GM18520 (cell line): ENCODE measurements at regions not wholly inside any gene's neighbourhood (a gene's known extent, or its start where the extent isn't known, plus 50 kb on each side); places are given as distances from the start of the nearest gene placed in this dataset.

ENCODE experiments used
- ATAC-seq: cut with Tn5 transposase; IDR thresholded peaks from one replicate; pipeline ENCODE4 v1.9.1; 2021; ENCODE audit not compliant: unreplicated experiment

- no peak for ATAC-seq
Observed at GRCh38 chr7:136051203-136051928, 74.2 kb upstream of the MTPN start.

- ATAC-seq = no peak
Observed at GRCh38 chr7:136050462-136050847, 73.3 kb upstream of the MTPN start.

- ATAC-seq = no peak
Observed at GRCh38 chr7:136049818-136050461, 72.8 kb upstream of the MTPN start.

GRCh38 chr7:136049117-136049516 is 72.0 kb upstream of the MTPN start:
- no peak for ATAC-seq

GRCh38 chr7:136046548-136046947 is 69.4 kb upstream of the MTPN start:
- no peak for ATAC-seq

GRCh38 chr7:136045992-136046391 is 68.8 kb upstream of the MTPN start:
- ATAC-seq = no peak

- no peak for ATAC-seq
Observed at GRCh38 chr7:136045181-136045580, 68.0 kb upstream of the MTPN start.

- no peak for ATAC-seq
Observed at GRCh38 chr7:136039577-136040345, 62.6 kb upstream of the MTPN start.

- ATAC-seq = no peak
Observed at GRCh38 chr7:136036336-136036735, 59.2 kb upstream of the MTPN start.

- ATAC-seq = no peak
Observed at GRCh38 chr7:136034132-136034531, 57.0 kb upstream of the MTPN start.

GRCh38 chr7:136033413-136034031 is 56.4 kb upstream of the MTPN start:
- ATAC-seq = no peak

- ATAC-seq = peak; percentile 85
Observed at GRCh38 chr7:136030867-136031318, 53.7 kb upstream of the MTPN start.

- no peak for ATAC-seq
Observed at GRCh38 chr7:136030330-136030729, 53.2 kb upstream of the MTPN start.

- ATAC-seq = no peak
Observed at GRCh38 chr7:136027160-136027559, 50.0 kb upstream of the MTPN start.
